Right atrium auricular region (tissue), 2 donors: ENCODE measurements at regions not wholly inside any gene's neighbourhood (a gene's known extent, or its start where the extent isn't known, plus 50 kb on each side); places are given as distances from the start of the nearest gene placed in this dataset.

ENCODE experiments used
- DNase-seq: peaks from one replicate; pipeline ENCODE4 v3.0.0-alpha.2; 2019; ENCODE audit warnings: low spot score
- H3K27ac ChIP-seq, 2 donors: fragments of 200-600 bp; sonication (generic); 1 replicate in 1 of 2; 2 replicates in 1 of 2; pipeline ENCODE4 v1.5.1; 2016 to 2019
- H3K27me3 ChIP-seq, 2 donors: fragments of 200-600 bp; sonication (generic); one replicate each; pipeline versions ENCODE4 v1.5.1 to v1.6.0; 2017 to 2019
- H3K36me3 ChIP-seq: fragments of 200-600 bp; sonication (generic); one replicate; pipeline ENCODE4 v1.5.1; 2016
- H3K4me1 ChIP-seq, 2 donors: fragments of 200-600 bp; sonication (generic); one replicate each; pipeline versions ENCODE4 v1.5.1 to v1.6.0; 2017 to 2019
- H3K4me3 ChIP-seq, 2 donors: fragments of 200-600 bp; sonication (generic); 1 replicate in 1 of 2; 2 replicates in 1 of 2; pipeline ENCODE4 v1.5.1; 2017 to 2019; ENCODE audit warnings: mild to moderate bottlenecking in 1 of 2, moderate library complexity in 1 of 2
- H3K9me3 ChIP-seq, 2 donors: fragments of 200-600 bp; sonication (generic); one replicate each; pipeline ENCODE4 v1.5.1; 2019
- TF ChIP-seq, protein P1 (sequence below), 2 donors: fragments of 200-600 bp; sonication (generic); IDR thresholded peaks; one replicate each; pipeline ENCODE4 v1.5.1; 2019; ENCODE audit warnings: antibody characterized with exemption in 2 of 2

DNA sequence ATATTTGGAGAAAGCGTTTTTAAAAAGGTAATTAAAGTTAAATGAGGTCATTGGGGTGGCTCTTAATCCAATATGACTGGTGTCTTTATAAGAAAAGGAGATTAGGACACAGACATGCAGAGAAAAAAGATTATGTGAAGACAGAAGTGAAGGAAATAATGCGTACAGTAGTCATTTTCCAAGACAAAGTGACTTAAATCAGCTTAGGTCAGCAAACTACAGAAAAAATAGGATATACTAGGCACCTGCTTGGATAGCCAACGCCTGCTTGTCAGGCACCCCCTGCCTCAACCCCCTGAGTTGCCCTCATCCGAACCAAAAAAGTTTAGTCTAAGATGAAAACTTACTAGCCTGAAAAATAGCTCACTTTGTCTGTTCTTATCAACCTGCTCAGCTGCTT is 58.2 kb upstream of the SPAG17 start:
- TF ChIP-seq, protein P1, sequence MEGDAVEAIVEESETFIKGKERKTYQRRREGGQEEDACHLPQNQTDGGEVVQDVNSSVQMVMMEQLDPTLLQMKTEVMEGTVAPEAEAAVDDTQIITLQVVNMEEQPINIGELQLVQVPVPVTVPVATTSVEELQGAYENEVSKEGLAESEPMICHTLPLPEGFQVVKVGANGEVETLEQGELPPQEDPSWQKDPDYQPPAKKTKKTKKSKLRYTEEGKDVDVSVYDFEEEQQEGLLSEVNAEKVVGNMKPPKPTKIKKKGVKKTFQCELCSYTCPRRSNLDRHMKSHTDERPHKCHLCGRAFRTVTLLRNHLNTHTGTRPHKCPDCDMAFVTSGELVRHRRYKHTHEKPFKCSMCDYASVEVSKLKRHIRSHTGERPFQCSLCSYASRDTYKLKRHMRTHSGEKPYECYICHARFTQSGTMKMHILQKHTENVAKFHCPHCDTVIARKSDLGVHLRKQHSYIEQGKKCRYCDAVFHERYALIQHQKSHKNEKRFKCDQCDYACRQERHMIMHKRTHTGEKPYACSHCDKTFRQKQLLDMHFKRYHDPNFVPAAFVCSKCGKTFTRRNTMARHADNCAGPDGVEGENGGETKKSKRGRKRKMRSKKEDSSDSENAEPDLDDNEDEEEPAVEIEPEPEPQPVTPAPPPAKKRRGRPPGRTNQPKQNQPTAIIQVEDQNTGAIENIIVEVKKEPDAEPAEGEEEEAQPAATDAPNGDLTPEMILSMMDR (IDR thresholded peaks at IDR 0.05), result no peak
- H3K36me3 ChIP-seq, result no peaks in the 10 kb centered on the region
- no peaks in the 10 kb centered on the region for H3K4me1 ChIP-seq
- no peak overlapping the region for H3K4me3 ChIP-seq
- DNase-seq, result no peak
- no peak overlapping the region for H3K27ac ChIP-seq
- H3K9me3 ChIP-seq, result peaks cover 0 to 4% of the 10 kb centered on the region in 2 donors
- no peaks in the 10 kb centered on the region for H3K27me3 ChIP-seq
